B cell (primary cell): ENCODE measurements at regions not wholly inside any gene's neighbourhood (a gene's known extent, or its start where the extent isn't known, plus 50 kb on each side); places are given as distances from the start of the nearest gene placed in this dataset.

Source experiments
- ATAC-seq: fragments of 200-7000 bp; cut with Tn5 transposase; one replicate; pipeline ENCODE4 v1.10.0; 2021; ENCODE audit warnings: low read depth, mild to moderate bottlenecking, moderate number of reproducible peaks, moderate library complexity
- CTCF ChIA-PET: fragments of 350-600 bp; sonication (Branson Sonifier 250); formaldehyde crosslinking; loops from one replicate; lab custom pipeline; 2021; ENCODE audit warnings: antibody characterized with exemption, inconsistent platforms; lab: Charles Lee
- POLR2A ChIA-PET: fragments of 350-600 bp; sonication (Branson Sonifier 250); formaldehyde crosslinking; loops from one replicate; lab custom pipeline; 2021; ENCODE audit warnings: antibody characterized with exemption; lab: Charles Lee
- DNase-seq: peaks from one replicate; pipeline ENCODE4 v3.0.0; 2013
- H2AFZ ChIP-seq: 2 replicates; pipeline ENCODE4 v1.6.1; 2012; ENCODE audit warnings: mild to moderate bottlenecking, low read depth, low read length; ENCODE audit not compliant: insufficient read depth, poor library complexity, severe bottlenecking
- H3K27ac ChIP-seq, 2 donors: 1 replicate in 1 of 2; 2 replicates in 1 of 2; pipeline ENCODE4 v1.5.1; 2012 to 2013; ENCODE audit warnings: low read length in 2 of 2, mild to moderate bottlenecking in 2 of 2, moderate library complexity in 1 of 2
- H3K27me3 ChIP-seq, 4 experiments: fragments of 200-600 bp in 1 of 4; sonication (generic) in 1 of 4; replicated peaks in 1 of 4; 1 replicate in 2 of 4; 2 replicates in 2 of 4; pipeline versions ENCODE4 v1.6.1 to v1.7.0; 2013 to 2016; ENCODE audit warnings: low read length in 3 of 4, mild to moderate bottlenecking in 2 of 4, mixed read lengths in 1 of 4, moderate library complexity in 1 of 4; ENCODE audit not compliant: insufficient read depth in 4 of 4, control insufficient read depth in 3 of 4; ENCODE audit errors: control extremely low read depth in 1 of 4
- H3K36me3 ChIP-seq, 2 experiments: replicated peaks in 1 of 2; 1 replicate in 1 of 2; 2 replicates in 1 of 2; pipeline versions ENCODE4 v1.6.1 to v1.7.1; 2013; ENCODE audit warnings: low read length in 1 of 2; ENCODE audit not compliant: insufficient read depth in 2 of 2, control insufficient read depth in 1 of 2; ENCODE audit errors: control extremely low read depth in 1 of 2, extremely low read depth in 1 of 2
- H3K4me1 ChIP-seq, 2 donors: fragments of 200-600 bp in 1 of 2; sonication (generic) in 1 of 2; 1 replicate in 1 of 2; 2 replicates in 1 of 2; pipeline versions ENCODE4 v1.5.1 to v1.6.1; 2013 to 2017; ENCODE audit warnings: low read length in 2 of 2; ENCODE audit not compliant: control insufficient read depth in 2 of 2, insufficient read depth in 2 of 2
- H3K4me2 ChIP-seq: replicated peaks from 2 replicates; pipeline ENCODE3; 2012; ENCODE audit warnings: mild to moderate bottlenecking, low read depth, low read length; ENCODE audit not compliant: poor library complexity, severe bottlenecking
- H3K4me3 ChIP-seq, 5 experiments: fragments of 200-600 bp in 1 of 5; sonication (generic) in 1 of 5; 1 replicate in 3 of 5; 2 replicates in 2 of 5; pipeline versions ENCODE4 v1.5.1 to v1.7.0; 2011 to 2016; ENCODE audit warnings: low read length in 4 of 5, mild to moderate bottlenecking in 4 of 5, low read depth in 2 of 5, control low read depth in 1 of 5, moderate library complexity in 1 of 5; ENCODE audit not compliant: insufficient read depth in 1 of 5; ENCODE audit errors: control extremely low read depth in 1 of 5, extremely low read depth in 1 of 5
- H3K79me2 ChIP-seq: fragments of 200-600 bp; sonication (generic); one replicate; pipeline ENCODE4 v1.6.0; 2016; ENCODE audit warnings: low read length; ENCODE audit not compliant: control insufficient read depth, insufficient read depth
- H3K9ac ChIP-seq: fragments of 200-600 bp; sonication (generic); 2 replicates; pipeline ENCODE4 v1.6.1; 2017; ENCODE audit warnings: mild to moderate bottlenecking, low read length, moderate library complexity
- H3K9me3 ChIP-seq, 3 donors: one replicate each; pipeline versions ENCODE4 v1.6.1 to v1.7.1; 2013; ENCODE audit warnings: low read length in 2 of 3; ENCODE audit not compliant: control insufficient read depth in 2 of 3, insufficient read depth in 1 of 3; ENCODE audit errors: control extremely low read depth in 1 of 3
- H4K20me1 ChIP-seq: 2 replicates; pipeline ENCODE4 v1.6.0; 2012; ENCODE audit warnings: mild to moderate bottlenecking, low read length; ENCODE audit not compliant: insufficient read depth, control insufficient read depth, poor library complexity, severe bottlenecking
- H3K27ac Mint-ChIP-seq: one replicate; pipeline ENCODE4 v1.8.0; 2021; ENCODE audit warnings: mixed read lengths
- H3K27me3 Mint-ChIP-seq: one replicate; pipeline ENCODE4 v1.8.0; 2021; ENCODE audit warnings: mixed read lengths
- H3K4me1 Mint-ChIP-seq: one replicate; pipeline ENCODE4 v1.8.0; 2021; ENCODE audit warnings: mixed read lengths
- H3K4me3 Mint-ChIP-seq: one replicate; pipeline ENCODE4 v1.8.0; 2021; ENCODE audit warnings: mixed read lengths
- H3K9me3 Mint-ChIP-seq: one replicate; pipeline ENCODE4 v1.8.0; 2022; ENCODE audit warnings: mixed read lengths; ENCODE audit not compliant: insufficient read depth
- CTCF ChIP-seq: fragments of 200-600 bp; IDR thresholded peaks from one replicate; pipeline ENCODE4 v1.8.0; 2022; ENCODE audit warnings: antibody characterized with exemption, mild to moderate bottlenecking
- EZH2 ChIP-seq: IDR thresholded peaks from 2 replicates; pipeline ENCODE4 v1.6.1; 2012; ENCODE audit warnings: borderline replicate concordance, low read depth, mild to moderate bottlenecking, moderate library complexity, low read length; ENCODE audit not compliant: insufficient read depth, poor library complexity, severe bottlenecking
- WGBS: methylation state at CpG from one replicate; pipeline ENCODE4 v1.1.5; 2013; ENCODE audit warnings: missing lambda C conversion rate; ENCODE audit not compliant: insufficient coverage; 5-methylcytosine and 5-hydroxymethylcytosine counted together
- intact Hi-C: fragments of 100-400 bp; cut with micrococcal nuclease; formaldehyde crosslinking; loops from one replicate; pipeline ENCODE4 v1.10.0; 2022

DNA sequence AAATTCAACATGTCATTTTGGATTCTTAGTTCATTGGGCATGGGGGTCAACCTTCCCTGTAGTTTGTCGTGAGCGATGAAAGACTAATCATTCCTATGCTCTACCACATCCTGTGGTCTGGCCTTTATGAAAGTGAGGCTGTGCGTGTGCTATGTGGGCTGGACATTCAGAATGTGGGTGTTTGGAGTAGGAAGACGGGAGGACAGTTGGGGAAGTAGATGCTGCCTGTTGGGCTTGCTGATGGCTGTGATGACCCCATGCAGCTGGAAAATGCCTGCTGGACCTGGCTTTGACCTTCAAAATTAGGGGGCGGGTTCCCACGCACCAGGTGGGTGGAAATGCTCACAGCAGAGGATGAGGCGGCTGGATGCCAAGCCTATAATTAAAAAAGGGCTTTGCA lies 90.9 kb upstream of the MKI67 start:
- CTCF ChIA-PET, result no interaction called here

GRCh38 chr10:128218161-128218560 lies 91.9 kb upstream of the MKI67 start:
- DNase-seq (no peak), ATAC-seq (no peak)
- TF ChIP-seq EZH2, result no peak
- no peak for TF ChIP-seq CTCF
- Mint-ChIP-seq H3K27me3 (peaks cover 22% of the 10 kb centered on the region), H3K27ac (no peak overlapping the region), H3K4me3 (no peak overlapping the region), H3K4me1 (peaks cover 8% of the 10 kb centered on the region), H3K9me3 (no peaks in the 10 kb centered on the region)
- peaks cover 8 to 9% of the 10 kb centered on the region in 2 donors for H3K4me1 ChIP-seq
- no peaks in the 10 kb centered on the region for H3K36me3 ChIP-seq
- no peak overlapping the region for H2AFZ ChIP-seq
- WGBS, result 85% methylated on average over 4 of the region's 4 CpGs
- no peaks in the 10 kb centered on the region for H3K79me2 ChIP-seq
- intact Hi-C loops, result no loop called here
- no peak overlapping the region for H3K9ac ChIP-seq
- ChIA-PET POLR2A (no interaction called here), CTCF (no interaction called here)
- H3K27me3 ChIP-seq, result peaks cover 0 to 6% (median 2%) of the 10 kb centered on the region in 4 experiments
- no peak overlapping the region for H3K4me3 ChIP-seq
- no peaks in the 10 kb centered on the region for H3K9me3 ChIP-seq
- no peaks in the 10 kb centered on the region for H4K20me1 ChIP-seq
- H3K27ac ChIP-seq, result no peak overlapping the region
- H3K4me2 ChIP-seq, result no peak overlapping the region

More for the DNA sequence above, 90.9 kb upstream of the MKI67 start:
- Mint-ChIP-seq H3K9me3 (no peaks in the 10 kb centered on the region), H3K4me3 (no peak overlapping the region), H3K27ac (no peak overlapping the region), H3K4me1 (peaks cover 10% of the 10 kb centered on the region), H3K27me3 (peaks cover 22% of the 10 kb centered on the region)
- ATAC-seq, result no peak
- 81% methylated on average over 3 of the region's 7 CpGs for WGBS
- Histone ChIP-seq H3K9ac (no peak overlapping the region), H3K9me3 (peaks cover 0 to 3% (median 0%) of the 10 kb centered on the region in 3 donors), H3K36me3 (no peaks in the 10 kb centered on the region), H3K27ac (no peak overlapping the region), H3K4me1 (peaks cover 8 to 11% of the 10 kb centered on the region in 2 donors), H3K4me3 (no peak overlapping the region), H3K79me2 (no peaks in the 10 kb centered on the region), H4K20me1 (no peaks in the 10 kb centered on the region), H3K27me3 (peaks cover 0 to 5% (median 2%) of the 10 kb centered on the region in 4 experiments), H2AFZ (no peak overlapping the region), H3K4me2 (no peak overlapping the region)
- POLR2A ChIA-PET, result no interaction called here
- no peak for DNase-seq
- intact Hi-C loops, result no loop called here
- TF ChIP-seq EZH2 (no peak), CTCF (no peak)
